ENCODE measurements at regions not wholly inside any gene's neighbourhood (a gene's known extent, or its start where the extent isn't known, plus 50 kb on each side); places are given as distances from the start of the nearest gene placed in this dataset.

GRCh38 chr6:14381829-14382677, 264.5 kb downstream of the CD83 start:
- Histone ChIP-seq H3K9me3 (replicated peaks) (no peaks in the 10 kb centered on the region), H3K36me3 (no peaks in the 10 kb centered on the region), H3K4me1 (peaks cover 10% of the 10 kb centered on the region), H3K27ac (replicated peaks) (no peak overlapping the region), H3K4me3 (no peak overlapping the region), H3K27me3 (ENCODE audit: low read depth) (no peaks in the 10 kb centered on the region)
- intact Hi-C loops (cut with micrococcal nuclease): no loop called here
- TF ChIP-seq, protein P1, sequence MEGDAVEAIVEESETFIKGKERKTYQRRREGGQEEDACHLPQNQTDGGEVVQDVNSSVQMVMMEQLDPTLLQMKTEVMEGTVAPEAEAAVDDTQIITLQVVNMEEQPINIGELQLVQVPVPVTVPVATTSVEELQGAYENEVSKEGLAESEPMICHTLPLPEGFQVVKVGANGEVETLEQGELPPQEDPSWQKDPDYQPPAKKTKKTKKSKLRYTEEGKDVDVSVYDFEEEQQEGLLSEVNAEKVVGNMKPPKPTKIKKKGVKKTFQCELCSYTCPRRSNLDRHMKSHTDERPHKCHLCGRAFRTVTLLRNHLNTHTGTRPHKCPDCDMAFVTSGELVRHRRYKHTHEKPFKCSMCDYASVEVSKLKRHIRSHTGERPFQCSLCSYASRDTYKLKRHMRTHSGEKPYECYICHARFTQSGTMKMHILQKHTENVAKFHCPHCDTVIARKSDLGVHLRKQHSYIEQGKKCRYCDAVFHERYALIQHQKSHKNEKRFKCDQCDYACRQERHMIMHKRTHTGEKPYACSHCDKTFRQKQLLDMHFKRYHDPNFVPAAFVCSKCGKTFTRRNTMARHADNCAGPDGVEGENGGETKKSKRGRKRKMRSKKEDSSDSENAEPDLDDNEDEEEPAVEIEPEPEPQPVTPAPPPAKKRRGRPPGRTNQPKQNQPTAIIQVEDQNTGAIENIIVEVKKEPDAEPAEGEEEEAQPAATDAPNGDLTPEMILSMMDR (IDR thresholded peaks at IDR 0.05; ENCODE audit: borderline replicate concordance): no peak
- DNase-seq: no peak

DNA sequence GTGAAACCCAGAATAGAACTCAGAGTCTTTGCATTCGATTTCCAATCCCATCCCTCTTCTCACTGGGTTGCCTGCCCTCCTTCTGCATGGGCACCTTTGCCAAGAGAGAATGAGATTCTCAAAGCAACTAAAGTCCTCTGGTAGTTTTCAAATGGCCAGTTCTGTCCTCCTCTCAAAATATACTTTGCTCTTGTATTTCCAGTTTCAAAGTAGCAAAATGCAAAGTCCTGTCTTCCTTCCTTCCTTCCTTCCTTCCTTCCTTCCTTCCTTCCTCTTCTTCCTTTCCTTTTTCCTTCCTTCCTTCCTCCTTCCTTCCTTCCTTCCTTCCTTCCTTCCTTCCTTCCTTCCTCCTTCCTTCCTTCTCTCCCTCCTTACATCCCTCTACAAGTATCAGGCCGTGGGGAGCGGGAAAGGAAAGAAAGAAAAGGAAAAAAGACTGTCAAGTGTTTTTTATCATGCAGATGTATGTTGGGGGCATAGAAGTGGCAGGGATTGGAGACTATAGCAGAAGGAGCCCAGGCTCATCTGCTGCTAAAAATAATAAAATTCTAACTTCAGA, 265.2 kb downstream of the CD83 start:
- peaks cover 10% of the 10 kb centered on the region for H3K4me1 ChIP-seq
- no peak overlapping the region for H3K4me3 ChIP-seq
- H3K27me3 ChIP-seq (ENCODE audit: low read depth): no peaks in the 10 kb centered on the region
- no peak overlapping the region for H3K27ac ChIP-seq (replicated peaks)
- TF ChIP-seq, protein P1 (IDR thresholded peaks at IDR 0.05; ENCODE audit: borderline replicate concordance): no peak
- H3K9me3 ChIP-seq (replicated peaks): no peaks in the 10 kb centered on the region
- no peaks in the 10 kb centered on the region for H3K36me3 ChIP-seq
- no peak for DNase-seq
- intact Hi-C loops (cut with micrococcal nuclease): no loop called here

DNA sequence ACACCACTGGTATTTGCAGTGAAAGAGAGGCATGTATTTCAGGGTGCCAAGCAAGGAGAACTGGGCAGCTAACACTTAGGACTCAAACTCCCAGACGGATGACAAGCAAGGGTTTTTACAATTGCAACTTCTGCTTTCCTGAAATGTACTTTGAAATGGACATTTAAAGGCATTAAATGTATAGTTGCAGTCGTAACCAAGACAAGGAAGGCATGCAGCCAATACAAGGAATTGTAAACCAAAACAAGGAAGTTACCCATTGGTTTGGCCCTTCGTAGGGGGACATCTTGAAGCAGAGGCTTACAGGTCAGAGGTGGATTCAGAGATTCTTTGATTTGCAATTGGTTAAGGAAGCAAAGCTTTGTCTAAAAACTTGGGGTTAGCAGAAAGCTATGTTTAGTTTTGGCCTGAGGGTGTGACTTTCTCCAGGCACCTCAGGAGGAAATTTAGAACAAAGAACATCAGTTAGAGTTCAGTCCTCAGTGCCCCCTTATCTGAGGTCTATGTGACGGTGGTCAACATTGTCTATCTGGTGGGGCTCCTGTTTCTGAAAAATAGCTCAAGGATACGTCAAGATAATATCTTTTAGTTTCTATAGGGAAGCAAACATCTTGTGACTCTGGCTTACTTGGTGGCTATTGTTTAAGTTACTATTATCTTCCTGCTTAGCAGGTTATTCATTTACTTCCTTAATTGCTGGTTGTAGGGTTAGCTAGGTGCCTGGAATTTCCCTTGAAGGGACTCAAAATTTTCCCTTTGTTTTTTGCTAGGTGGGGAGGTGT, 266.0 kb downstream of the CD83 start:
- intact Hi-C loops (cut with micrococcal nuclease): no loop called here
- Histone ChIP-seq H3K9me3 (replicated peaks) (no peaks in the 10 kb centered on the region), H3K27ac (replicated peaks) (no peak overlapping the region), H3K36me3 (no peaks in the 10 kb centered on the region), H3K4me3 (no peak overlapping the region), H3K27me3 (ENCODE audit: low read depth) (no peaks in the 10 kb centered on the region), H3K4me1 (peaks cover 10% of the 10 kb centered on the region)
- TF ChIP-seq, protein P1 (IDR thresholded peaks at IDR 0.05; ENCODE audit: borderline replicate concordance): no peak
- DNase-seq: no peak

DNA sequence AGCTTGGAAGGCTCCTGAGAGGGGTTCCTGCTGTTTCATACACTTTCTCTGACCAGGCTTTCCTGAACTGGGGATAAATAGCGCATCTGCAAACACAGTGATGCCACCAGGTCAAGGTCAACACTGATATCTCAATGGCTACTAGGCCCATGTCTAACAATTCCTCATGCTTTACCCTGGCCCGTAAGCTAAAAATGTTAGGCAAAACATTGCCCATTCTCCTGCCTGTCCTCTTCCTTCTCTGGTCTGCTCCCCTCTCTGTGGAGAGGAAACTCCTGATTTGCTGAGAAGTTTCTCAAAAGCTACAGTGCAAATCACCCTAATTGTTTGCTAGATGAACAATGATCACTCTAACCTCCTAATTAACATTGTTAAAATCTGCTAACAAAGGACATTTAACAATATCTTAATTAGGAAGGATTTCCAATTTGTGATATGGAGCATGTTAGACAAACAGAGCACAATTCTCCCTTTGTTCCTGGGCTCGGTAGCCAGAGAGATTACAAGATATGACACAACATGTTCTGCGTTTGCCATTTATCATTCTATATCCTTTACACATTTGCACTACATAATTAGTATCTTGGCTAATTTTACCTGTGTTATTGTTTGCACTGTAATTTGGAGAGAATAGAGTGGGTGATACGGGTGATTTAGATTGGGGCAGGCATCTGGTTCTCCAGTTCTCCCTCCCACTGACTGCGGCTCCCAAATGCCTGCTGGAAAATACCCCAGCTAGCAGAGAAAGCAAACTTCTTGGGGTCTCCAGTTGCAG, 266.8 kb downstream of the CD83 start:
- peaks cover 10% of the 10 kb centered on the region for H3K4me1 ChIP-seq
- H3K27me3 ChIP-seq (ENCODE audit: low read depth): no peaks in the 10 kb centered on the region
- no peaks in the 10 kb centered on the region for H3K36me3 ChIP-seq
- intact Hi-C loops (cut with micrococcal nuclease): no loop called here
- H3K4me3 ChIP-seq: no peak overlapping the region
- no peaks in the 10 kb centered on the region for H3K9me3 ChIP-seq (replicated peaks)
- TF ChIP-seq, protein P1 (IDR thresholded peaks at IDR 0.05; ENCODE audit: borderline replicate concordance): no peak
- no peak overlapping the region for H3K27ac ChIP-seq (replicated peaks)
- no peak for DNase-seq

DNA sequence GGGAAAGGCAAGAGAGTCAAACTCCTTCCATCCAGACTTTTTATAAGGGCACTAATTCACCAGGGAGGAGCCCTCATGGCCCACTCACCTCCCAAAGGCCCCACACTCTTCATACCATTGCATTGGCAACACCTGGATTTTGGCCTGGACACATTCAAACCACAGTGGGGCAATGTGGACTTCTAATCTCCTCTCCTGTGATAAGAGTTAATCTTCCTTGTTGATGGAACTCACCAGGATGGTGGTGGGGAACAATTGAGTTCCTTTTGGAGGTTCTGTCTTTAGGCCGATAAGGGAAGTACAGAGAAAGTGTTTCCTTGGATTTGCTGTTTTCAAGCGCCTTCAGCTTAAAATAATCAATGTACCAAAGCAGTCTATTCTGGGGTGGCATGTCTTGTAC, 268.7 kb downstream of the CD83 start:
- H3K4me3 ChIP-seq: no peak overlapping the region
- H3K27ac ChIP-seq (replicated peaks): no peak overlapping the region
- no peaks in the 10 kb centered on the region for H3K36me3 ChIP-seq
- H3K27me3 ChIP-seq (ENCODE audit: low read depth): no peaks in the 10 kb centered on the region
- H3K9me3 ChIP-seq (replicated peaks): no peaks in the 10 kb centered on the region
- intact Hi-C loops (cut with micrococcal nuclease): no loop called here
- no peak for DNase-seq
- H3K4me1 ChIP-seq: no peaks in the 10 kb centered on the region
- TF ChIP-seq, protein P1 (IDR thresholded peaks at IDR 0.05; ENCODE audit: borderline replicate concordance): no peak
